Neural progenitor cell (in vitro differentiated cells): ENCODE measurements at regions not wholly inside any gene's neighbourhood (a gene's known extent, or its start where the extent isn't known, plus 50 kb on each side); places are given as distances from the start of the nearest gene placed in this dataset.

Experiments used
- EZH2 ChIP-seq: fragments of 200-600 bp; sonication (generic); IDR thresholded peaks from 2 replicates; pipeline ENCODE4 v1.6.1; 2017; ENCODE audit warnings: antibody characterized with exemption, mild to moderate bottlenecking, moderate library complexity
- TF ChIP-seq, protein P1 (sequence below): fragments of 200-600 bp; sonication (generic); IDR thresholded peaks from 2 replicates; pipeline ENCODE4 v1.5.1; 2017; ENCODE audit warnings: antibody characterized with exemption, mild to moderate bottlenecking

DNA sequence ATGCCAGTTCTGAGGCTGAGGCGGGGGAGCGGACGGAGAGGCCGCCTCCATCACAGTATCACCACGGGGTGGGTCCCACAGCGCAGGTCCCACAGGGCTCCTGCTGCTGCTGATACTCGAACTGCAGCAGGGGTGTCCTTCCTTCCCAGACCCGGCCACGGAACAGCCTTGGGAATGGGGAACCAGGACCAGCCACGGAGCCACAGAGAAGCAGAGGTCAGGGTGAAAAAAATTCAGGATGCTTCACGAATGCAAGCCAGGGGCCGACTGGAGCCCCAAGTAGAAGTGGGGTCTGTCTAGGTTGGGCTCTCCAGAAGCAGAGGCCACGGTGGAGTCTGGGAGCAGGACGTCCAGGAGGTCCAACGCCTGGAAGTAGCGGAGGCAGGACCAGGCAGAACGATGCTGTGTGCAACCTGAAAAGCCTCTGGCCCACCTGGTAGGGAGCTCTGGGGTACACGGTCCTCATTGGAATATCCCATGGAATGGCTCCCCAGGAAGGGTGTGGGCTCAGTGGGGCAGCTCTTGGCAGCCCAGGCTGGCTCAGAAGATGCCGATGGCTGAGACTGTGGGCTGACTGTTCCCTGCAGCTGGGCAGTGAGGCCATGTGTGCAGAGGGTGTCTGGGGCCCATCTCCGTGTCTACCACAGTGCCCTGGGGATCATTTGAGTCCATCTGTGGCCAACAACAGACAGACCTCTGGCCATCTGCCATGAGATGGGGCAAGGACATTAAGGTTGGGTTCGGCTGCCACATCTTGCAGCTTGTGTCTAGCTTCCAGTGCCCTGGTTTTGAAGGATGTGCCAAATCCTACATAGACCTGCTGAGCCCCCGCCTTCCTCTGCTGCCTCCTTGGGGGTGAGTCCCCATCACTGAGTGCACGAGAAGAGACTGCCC, 66.9 kb upstream of the FCN1 start:
- TF ChIP-seq, protein P1, sequence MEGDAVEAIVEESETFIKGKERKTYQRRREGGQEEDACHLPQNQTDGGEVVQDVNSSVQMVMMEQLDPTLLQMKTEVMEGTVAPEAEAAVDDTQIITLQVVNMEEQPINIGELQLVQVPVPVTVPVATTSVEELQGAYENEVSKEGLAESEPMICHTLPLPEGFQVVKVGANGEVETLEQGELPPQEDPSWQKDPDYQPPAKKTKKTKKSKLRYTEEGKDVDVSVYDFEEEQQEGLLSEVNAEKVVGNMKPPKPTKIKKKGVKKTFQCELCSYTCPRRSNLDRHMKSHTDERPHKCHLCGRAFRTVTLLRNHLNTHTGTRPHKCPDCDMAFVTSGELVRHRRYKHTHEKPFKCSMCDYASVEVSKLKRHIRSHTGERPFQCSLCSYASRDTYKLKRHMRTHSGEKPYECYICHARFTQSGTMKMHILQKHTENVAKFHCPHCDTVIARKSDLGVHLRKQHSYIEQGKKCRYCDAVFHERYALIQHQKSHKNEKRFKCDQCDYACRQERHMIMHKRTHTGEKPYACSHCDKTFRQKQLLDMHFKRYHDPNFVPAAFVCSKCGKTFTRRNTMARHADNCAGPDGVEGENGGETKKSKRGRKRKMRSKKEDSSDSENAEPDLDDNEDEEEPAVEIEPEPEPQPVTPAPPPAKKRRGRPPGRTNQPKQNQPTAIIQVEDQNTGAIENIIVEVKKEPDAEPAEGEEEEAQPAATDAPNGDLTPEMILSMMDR, result no peak
- TF ChIP-seq EZH2, result no peak
